DND-41 (cell line): ENCODE measurements at regions not wholly inside any gene's neighbourhood (a gene's known extent, or its start where the extent isn't known, plus 50 kb on each side); places are given as distances from the start of the nearest gene placed in this dataset.
"Not testable (repeated sequence)": the region's sequence is repeated elsewhere in the genome, so short reads cannot be mapped to it uniquely, and the experiment has no call there.

Experiments
- ATAC-seq: fragments of 200-7000 bp; cut with Tn5 transposase; 3 replicates; pipeline ENCODE4 v1.9.1; 2021; ENCODE audit warnings: low read depth; ENCODE audit not compliant: insufficient read depth
- DNase-seq: peaks from one replicate; pipeline ENCODE4 v3.0.0-alpha.2; 2020
- H2AFZ ChIP-seq: 2 replicates; pipeline ENCODE4 v1.6.0; 2012; ENCODE audit warnings: low read depth, low read length
- H3K27ac ChIP-seq: 2 replicates; pipeline ENCODE4 v1.5.1; 2012; ENCODE audit warnings: low read length, inconsistent platforms
- H3K27me3 ChIP-seq: fragments of 200-600 bp; sonication (generic); 2 replicates; pipeline ENCODE4 v1.6.0; 2012; ENCODE audit warnings: low read length, mild to moderate bottlenecking, inconsistent platforms; ENCODE audit not compliant: insufficient read depth, poor library complexity
- H3K36me3 ChIP-seq: 2 replicates; pipeline ENCODE4 v1.5.1; 2012; ENCODE audit warnings: low read length, inconsistent platforms; ENCODE audit not compliant: insufficient read depth
- H3K4me1 ChIP-seq: 2 replicates; pipeline ENCODE4 v1.5.1; 2012; ENCODE audit warnings: mild to moderate bottlenecking, low read length; ENCODE audit not compliant: insufficient read depth
- H3K4me2 ChIP-seq: 2 replicates; pipeline ENCODE4 v1.6.0; 2012; ENCODE audit warnings: mild to moderate bottlenecking, moderate library complexity, low read length, inconsistent platforms; ENCODE audit not compliant: insufficient read depth
- H3K4me3 ChIP-seq, 2 experiments: fragments of 200-600 bp in 1 of 2; shearing (Covaris generic) in 1 of 2; 2 replicates each; pipeline ENCODE4 v1.5.1; 2012 to 2016; ENCODE audit warnings: inconsistent platforms in 2 of 2, low read length in 2 of 2, mild to moderate bottlenecking in 2 of 2, low read depth in 1 of 2, moderate library complexity in 1 of 2
- H3K79me2 ChIP-seq: 2 replicates; pipeline ENCODE4 v1.6.0; 2012; ENCODE audit warnings: low read length, inconsistent platforms; ENCODE audit not compliant: insufficient read depth
- H3K9ac ChIP-seq: 2 replicates; pipeline ENCODE4 v1.6.0; 2012; ENCODE audit warnings: low read depth, mild to moderate bottlenecking, inconsistent platforms, low read length, moderate library complexity
- H3K9me3 ChIP-seq: 2 replicates; pipeline ENCODE4 v1.5.1; 2012; ENCODE audit warnings: low read length, moderate library complexity, mild to moderate bottlenecking, inconsistent platforms; ENCODE audit not compliant: insufficient read depth, severe bottlenecking
- H4K20me1 ChIP-seq: 2 replicates; pipeline ENCODE4 v1.6.0; 2012; ENCODE audit warnings: low read length; ENCODE audit not compliant: insufficient read depth
- CTCF ChIP-seq: IDR thresholded peaks from 2 replicates; pipeline ENCODE4 v1.5.1; 2012; ENCODE audit warnings: borderline replicate concordance, low read length, moderate library complexity, mild to moderate bottlenecking; ENCODE audit not compliant: poor library complexity, severe bottlenecking; ENCODE audit errors: extremely low read depth
- EZH2 ChIP-seq: IDR thresholded peaks from 3 replicates; pipeline ENCODE4 v1.6.1; 2012; ENCODE audit warnings: borderline replicate concordance, low read depth, mild to moderate bottlenecking, moderate library complexity, low read length, inconsistent platforms; ENCODE audit not compliant: severe bottlenecking

GRCh38 chr11:69585385-69585784 is 55.6 kb upstream of the CCND1 start:
- no peaks in the 10 kb centered on the region for H4K20me1 ChIP-seq
- H3K9me3 ChIP-seq: no peaks in the 10 kb centered on the region
- no peak overlapping the region for H2AFZ ChIP-seq
- H3K27me3 ChIP-seq: no peaks in the 10 kb centered on the region
- H3K27ac ChIP-seq: no peak overlapping the region
- DNase-seq: no peak
- H3K4me3 ChIP-seq: no peak overlapping the region
- TF ChIP-seq CTCF (no peak), EZH2 (no peak)
- no peak overlapping the region for H3K4me2 ChIP-seq
- no peak overlapping the region for H3K9ac ChIP-seq
- no peaks in the 10 kb centered on the region for H3K36me3 ChIP-seq
- no peak for ATAC-seq
- H3K4me1 ChIP-seq: no peaks in the 10 kb centered on the region
- no peaks in the 10 kb centered on the region for H3K79me2 ChIP-seq

GRCh38 chr11:69587454-69588090 is 53.4 kb upstream of the CCND1 start:
- Histone ChIP-seq H3K27ac (no peak overlapping the region), H3K4me2 (no peak overlapping the region), H3K79me2 (no peaks in the 10 kb centered on the region), H3K9ac (no peak overlapping the region), H4K20me1 (no peaks in the 10 kb centered on the region), H2AFZ (no peak overlapping the region), H3K36me3 (no peaks in the 10 kb centered on the region), H3K4me3 (no peak overlapping the region), H3K9me3 (no peaks in the 10 kb centered on the region), H3K27me3 (no peaks in the 10 kb centered on the region), H3K4me1 (no peaks in the 10 kb centered on the region)
- DNase-seq: no peak
- ATAC-seq: no peak
- TF ChIP-seq EZH2 (no peak), CTCF (no peak)

GRCh38 chr11:69588270-69588669 is 52.7 kb upstream of the CCND1 start:
- ATAC-seq: no peak
- Histone ChIP-seq H3K79me2 (no peaks in the 10 kb centered on the region), H4K20me1 (no peaks in the 10 kb centered on the region), H2AFZ (no peak overlapping the region), H3K4me1 (no peaks in the 10 kb centered on the region), H3K4me2 (no peak overlapping the region), H3K9me3 (no peaks in the 10 kb centered on the region), H3K4me3 (no peak overlapping the region), H3K36me3 (no peaks in the 10 kb centered on the region), H3K27me3 (no peaks in the 10 kb centered on the region), H3K27ac (no peak overlapping the region), H3K9ac (no peak overlapping the region)
- TF ChIP-seq EZH2: no peak
- TF ChIP-seq CTCF: no peak
- no peak for DNase-seq

GRCh38 chr11:69590088-69590487 is 50.9 kb upstream of the CCND1 start:
- not testable (repeated sequence) for H3K27ac ChIP-seq, H3K9ac ChIP-seq, H3K4me2 ChIP-seq, H3K4me1 ChIP-seq, ATAC-seq, H3K9me3 ChIP-seq, H2AFZ ChIP-seq, H3K36me3 ChIP-seq, H4K20me1 ChIP-seq, H3K27me3 ChIP-seq, H3K79me2 ChIP-seq, DNase-seq, H3K4me3 ChIP-seq
